ENCODE measurements at regions not wholly inside any gene's neighbourhood (a gene's known extent, or its start where the extent isn't known, plus 50 kb on each side); places are given as distances from the start of the nearest gene placed in this dataset.

GRCh38 chr2:123870206-123870880 is 154.7 kb upstream of the CNTNAP5 start:
- H3K4me1 Mint-ChIP-seq (ENCODE audit: low read depth, unreplicated experiment): no peaks in the 10 kb centered on the region
- no peaks in the 10 kb centered on the region for H3K36me3 Mint-ChIP-seq (ENCODE audit: unreplicated experiment)
- TF ChIP-seq CTCF (IDR thresholded peaks at IDR 0.05; ENCODE audit: partially characterized antibody, unreplicated experiment): no peak
- H3K4me3 Mint-ChIP-seq (ENCODE audit: unreplicated experiment): no peak overlapping the region
- no peak overlapping the region for H3K27ac Mint-ChIP-seq (ENCODE audit: unreplicated experiment)
- H3K27me3 Mint-ChIP-seq (ENCODE audit: unreplicated experiment): no peaks in the 10 kb centered on the region
- H3K9me3 Mint-ChIP-seq (ENCODE audit: unreplicated experiment): peaks cover 2% of the 10 kb centered on the region
- no peak for DNase-seq

- no peak for DNase-seq
- Mint-ChIP-seq H3K4me3 (ENCODE audit: unreplicated experiment) (no peak overlapping the region), H3K9me3 (ENCODE audit: unreplicated experiment) (peaks cover 2% of the 10 kb centered on the region), H3K4me1 (ENCODE audit: low read depth, unreplicated experiment) (no peaks in the 10 kb centered on the region), H3K27me3 (ENCODE audit: unreplicated experiment) (no peaks in the 10 kb centered on the region), H3K27ac (ENCODE audit: unreplicated experiment) (no peak overlapping the region), H3K36me3 (ENCODE audit: unreplicated experiment) (no peaks in the 10 kb centered on the region)
- TF ChIP-seq CTCF (IDR thresholded peaks at IDR 0.05; ENCODE audit: partially characterized antibody, unreplicated experiment): no peak
Observed at GRCh38 chr2:123870881-123871276, 154.2 kb upstream of the CNTNAP5 start.

GRCh38 chr2:123890148-123890547 is 134.9 kb upstream of the CNTNAP5 start:
- no peaks in the 10 kb centered on the region for H3K4me1 Mint-ChIP-seq (ENCODE audit: low read depth, unreplicated experiment)
- no peak overlapping the region for H3K4me3 Mint-ChIP-seq (ENCODE audit: unreplicated experiment)
- H3K36me3 Mint-ChIP-seq (ENCODE audit: unreplicated experiment): peaks cover 16% of the 10 kb centered on the region
- DNase-seq: no peak
- no peak for TF ChIP-seq CTCF (IDR thresholded peaks at IDR 0.05; ENCODE audit: partially characterized antibody, unreplicated experiment)
- H3K27me3 Mint-ChIP-seq (ENCODE audit: unreplicated experiment): no peaks in the 10 kb centered on the region
- H3K9me3 Mint-ChIP-seq (ENCODE audit: unreplicated experiment): no peaks in the 10 kb centered on the region
- H3K27ac Mint-ChIP-seq (ENCODE audit: unreplicated experiment): no peak overlapping the region

- no peak for DNase-seq
- Mint-ChIP-seq H3K4me1 (ENCODE audit: low read depth, unreplicated experiment) (no peaks in the 10 kb centered on the region), H3K9me3 (ENCODE audit: unreplicated experiment) (peaks cover 1% of the 10 kb centered on the region), H3K36me3 (ENCODE audit: unreplicated experiment) (peaks cover 16% of the 10 kb centered on the region), H3K4me3 (ENCODE audit: unreplicated experiment) (no peak overlapping the region), H3K27ac (ENCODE audit: unreplicated experiment) (no peak overlapping the region), H3K27me3 (ENCODE audit: unreplicated experiment) (no peaks in the 10 kb centered on the region)
- TF ChIP-seq CTCF (IDR thresholded peaks at IDR 0.05; ENCODE audit: partially characterized antibody, unreplicated experiment): no peak
Observed at GRCh38 chr2:123894167-123894566, 130.9 kb upstream of the CNTNAP5 start.

- Mint-ChIP-seq H3K4me3 (ENCODE audit: unreplicated experiment) (no peak overlapping the region), H3K27ac (ENCODE audit: unreplicated experiment) (no peak overlapping the region), H3K4me1 (ENCODE audit: low read depth, unreplicated experiment) (no peaks in the 10 kb centered on the region), H3K27me3 (ENCODE audit: unreplicated experiment) (no peaks in the 10 kb centered on the region), H3K36me3 (ENCODE audit: unreplicated experiment) (peaks cover 12% of the 10 kb centered on the region), H3K9me3 (ENCODE audit: unreplicated experiment) (peaks cover 1% of the 10 kb centered on the region)
- TF ChIP-seq CTCF (IDR thresholded peaks at IDR 0.05; ENCODE audit: partially characterized antibody, unreplicated experiment): no peak
- DNase-seq: no peak
Observed at GRCh38 chr2:123895651-123896050, 129.4 kb upstream of the CNTNAP5 start.
